Ascending aorta (tissue), 2 donors: ENCODE measurements at regions not wholly inside any gene's neighbourhood (a gene's known extent, or its start where the extent isn't known, plus 50 kb on each side); places are given as distances from the start of the nearest gene placed in this dataset.

Experiments
- DNase-seq, 2 donors: peaks; one replicate each; pipeline ENCODE4 v3.0.0-alpha.2; 2019; ENCODE audit warnings: low spot score in 2 of 2
- H3K27ac ChIP-seq, 2 donors: fragments of 200-600 bp; sonication (generic); one replicate each; pipeline ENCODE4 v1.5.1; 2016 to 2017; ENCODE audit warnings: mild to moderate bottlenecking in 1 of 2
- H3K27me3 ChIP-seq: fragments of 200-600 bp; sonication (generic); one replicate; pipeline ENCODE4 v1.5.1; 2017
- H3K36me3 ChIP-seq, 2 donors: fragments of 200-600 bp; sonication (generic); one replicate each; pipeline ENCODE4 v1.5.1; 2016
- H3K4me1 ChIP-seq, 2 donors: fragments of 200-600 bp; sonication (generic); one replicate each; pipeline ENCODE4 v1.5.1; 2016 to 2017; ENCODE audit warnings: mild to moderate bottlenecking in 1 of 2
- H3K4me3 ChIP-seq, 2 donors: fragments of 200-600 bp; sonication (generic); one replicate each; pipeline ENCODE4 v1.5.1; 2016 to 2017; ENCODE audit warnings: mild to moderate bottlenecking in 1 of 2
- H3K9me3 ChIP-seq, 2 donors: fragments of 200-600 bp; sonication (generic); one replicate each; pipeline ENCODE4 v1.5.1; 2016
- CTCF ChIP-seq, 3 experiments: fragments of 200-600 bp in 2 of 3; fragments of 450-650 bp in 1 of 3; sonication (generic) in 2 of 3; IDR thresholded peaks; one replicate each; pipeline ENCODE4 v1.5.1; 2016 to 2019; ENCODE audit warnings: antibody characterized with exemption in 3 of 3, mild to moderate bottlenecking in 1 of 3, moderate library complexity in 1 of 3
- intact Hi-C: fragments of 100-400 bp; cut with DNase I; formaldehyde crosslinking; loops from one replicate; pipeline ENCODE4 v1.15.1; 2023

DNA sequence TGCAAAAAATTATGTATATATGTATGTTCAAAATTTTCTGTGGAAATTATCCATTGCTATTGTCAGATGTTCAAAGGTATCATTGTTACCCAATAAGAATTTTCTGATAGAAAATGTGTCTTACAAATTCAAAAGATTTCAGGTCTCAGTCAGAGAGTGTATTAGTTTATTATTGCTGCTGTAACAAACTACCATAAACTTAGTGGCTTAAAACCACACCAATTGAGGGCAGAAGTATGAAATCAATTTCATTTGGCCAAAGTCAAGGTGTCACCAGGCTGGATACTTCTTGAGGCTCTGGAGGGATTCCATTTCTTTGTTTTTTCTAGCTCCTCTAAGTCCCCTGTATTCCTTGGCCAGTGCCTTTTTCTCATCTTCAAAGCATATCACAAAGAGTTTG is 914.4 kb upstream of the ROBO1 start:
- intact Hi-C loops: no loop called here
- Histone ChIP-seq H3K4me1 (no peaks in the 10 kb centered on the region), H3K9me3 (no peaks in the 10 kb centered on the region), H3K36me3 (no peaks in the 10 kb centered on the region), H3K27me3 (no peaks in the 10 kb centered on the region), H3K4me3 (no peak overlapping the region), H3K27ac (no peak overlapping the region)
- no peak for DNase-seq
- TF ChIP-seq CTCF (IDR thresholded peaks at IDR 0.05): no peak

GRCh38 chr3:80677796-80678195 is 910.0 kb upstream of the ROBO1 start:
- Histone ChIP-seq H3K27me3 (no peaks in the 10 kb centered on the region), H3K36me3 (no peaks in the 10 kb centered on the region), H3K27ac (no peak overlapping the region), H3K4me3 (no peak overlapping the region), H3K4me1 (no peaks in the 10 kb centered on the region), H3K9me3 (no peaks in the 10 kb centered on the region)
- TF ChIP-seq CTCF (IDR thresholded peaks at IDR 0.05): no peak
- intact Hi-C loops: no loop called here
- no peak for DNase-seq

DNA sequence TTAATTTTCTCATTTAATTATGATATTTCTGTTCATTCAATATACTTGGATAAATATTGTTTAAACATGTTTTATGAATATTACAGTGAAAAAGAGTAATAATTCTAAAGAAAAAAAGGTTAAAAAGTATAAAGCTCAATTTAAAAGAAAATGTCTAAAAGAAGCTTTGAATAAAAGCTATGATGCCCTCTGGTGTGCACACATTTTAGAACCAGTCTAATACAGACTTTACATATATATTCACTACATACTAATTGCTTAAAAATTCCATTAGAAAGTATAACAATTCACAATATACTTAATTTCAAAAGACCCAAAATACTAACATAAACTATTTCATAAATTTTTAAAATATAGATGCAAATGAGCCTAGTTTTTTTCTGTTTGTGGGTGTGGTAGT is 909.1 kb upstream of the ROBO1 start:
- no peaks in the 10 kb centered on the region for H3K9me3 ChIP-seq
- H3K4me3 ChIP-seq: no peak overlapping the region
- no peak for TF ChIP-seq CTCF (IDR thresholded peaks at IDR 0.05)
- intact Hi-C loops: no loop called here
- H3K27ac ChIP-seq: no peak overlapping the region
- H3K27me3 ChIP-seq: no peaks in the 10 kb centered on the region
- H3K4me1 ChIP-seq: no peaks in the 10 kb centered on the region
- no peak for DNase-seq
- no peaks in the 10 kb centered on the region for H3K36me3 ChIP-seq

- DNase-seq: no peak
- Histone ChIP-seq H3K27me3 (no peaks in the 10 kb centered on the region), H3K4me1 (no peaks in the 10 kb centered on the region), H3K4me3 (no peak overlapping the region), H3K36me3 (no peaks in the 10 kb centered on the region), H3K9me3 (no peaks in the 10 kb centered on the region), H3K27ac (no peak overlapping the region)
- intact Hi-C loops: no loop called here
- TF ChIP-seq CTCF (IDR thresholded peaks at IDR 0.05): no peak
Observed at GRCh38 chr3:80676261-80676660, 908.5 kb upstream of the ROBO1 start.

DNA sequence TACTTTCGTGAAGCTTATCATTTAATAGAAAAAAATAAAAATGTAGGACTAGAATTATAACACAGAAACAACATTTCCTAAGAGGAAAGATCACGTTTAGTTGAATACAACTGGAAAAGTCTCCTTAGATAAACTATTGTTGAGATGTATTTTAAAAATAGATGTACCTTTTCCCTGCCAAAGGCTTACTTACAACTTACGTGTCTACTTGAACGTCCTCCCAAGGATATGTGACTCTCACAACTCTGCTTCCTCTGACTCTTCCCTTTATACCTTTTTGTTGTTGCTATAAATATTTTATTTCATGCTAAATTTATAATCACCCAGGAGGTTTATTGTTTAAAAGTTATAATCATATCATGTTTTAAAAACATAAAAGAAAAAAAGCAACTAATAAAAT is 908.0 kb upstream of the ROBO1 start:
- TF ChIP-seq CTCF (IDR thresholded peaks at IDR 0.05): no peak
- Histone ChIP-seq H3K27ac (no peak overlapping the region), H3K4me1 (no peaks in the 10 kb centered on the region), H3K36me3 (no peaks in the 10 kb centered on the region), H3K27me3 (no peaks in the 10 kb centered on the region), H3K9me3 (no peaks in the 10 kb centered on the region), H3K4me3 (no peak overlapping the region)
- no peak for DNase-seq
- intact Hi-C loops: no loop called here

- Histone ChIP-seq H3K36me3 (no peaks in the 10 kb centered on the region), H3K27me3 (no peaks in the 10 kb centered on the region), H3K4me3 (no peak overlapping the region), H3K4me1 (no peaks in the 10 kb centered on the region), H3K27ac (no peak overlapping the region), H3K9me3 (no peaks in the 10 kb centered on the region)
- no peak for DNase-seq
- no peak for TF ChIP-seq CTCF (IDR thresholded peaks at IDR 0.05)
- intact Hi-C loops: no loop called here
Observed at GRCh38 chr3:80668600-80669294, 900.9 kb upstream of the ROBO1 start.
